Nephron progenitor cell (in vitro differentiated cells): ENCODE measurements at regions not wholly inside any gene's neighbourhood (a gene's known extent, or its start where the extent isn't known, plus 50 kb on each side); places are given as distances from the start of the nearest gene placed in this dataset.
"Not testable (repeated sequence)": the region's sequence is repeated elsewhere in the genome, so short reads cannot be mapped to it uniquely, and the experiment has no call there.

Experiments used
- DNase-seq: peaks from one replicate; pipeline ENCODE4 v3.0.0; 2021
- H3K27ac Mint-ChIP-seq: 2 replicates; pipeline ENCODE4 v1.8.0; 2021; ENCODE audit warnings: mild to moderate bottlenecking, moderate library complexity, mixed read lengths
- H3K27me3 Mint-ChIP-seq: 2 replicates; pipeline ENCODE4 v1.8.0; 2021; ENCODE audit warnings: mild to moderate bottlenecking, low read depth, mixed read lengths; ENCODE audit not compliant: poor library complexity
- H3K36me3 Mint-ChIP-seq: 2 replicates; pipeline ENCODE4 v1.8.0; 2021; ENCODE audit warnings: low read depth, mixed read lengths
- H3K4me1 Mint-ChIP-seq: 2 replicates; pipeline ENCODE4 v1.8.0; 2021; ENCODE audit warnings: mixed read lengths
- H3K4me3 Mint-ChIP-seq: 2 replicates; pipeline ENCODE4 v1.8.0; 2021; ENCODE audit warnings: mild to moderate bottlenecking, moderate library complexity, mixed read lengths
- H3K9me3 Mint-ChIP-seq: 2 replicates; pipeline ENCODE4 v1.8.0; 2021; ENCODE audit warnings: mild to moderate bottlenecking, moderate library complexity, mixed read lengths
- TF ChIP-seq, protein P1 (sequence below): fragments of 200-600 bp; sonication (generic); IDR thresholded peaks from 2 replicates; pipeline ENCODE4 v1.5.0; 2021; ENCODE audit warnings: antibody characterized with exemption

DNA sequence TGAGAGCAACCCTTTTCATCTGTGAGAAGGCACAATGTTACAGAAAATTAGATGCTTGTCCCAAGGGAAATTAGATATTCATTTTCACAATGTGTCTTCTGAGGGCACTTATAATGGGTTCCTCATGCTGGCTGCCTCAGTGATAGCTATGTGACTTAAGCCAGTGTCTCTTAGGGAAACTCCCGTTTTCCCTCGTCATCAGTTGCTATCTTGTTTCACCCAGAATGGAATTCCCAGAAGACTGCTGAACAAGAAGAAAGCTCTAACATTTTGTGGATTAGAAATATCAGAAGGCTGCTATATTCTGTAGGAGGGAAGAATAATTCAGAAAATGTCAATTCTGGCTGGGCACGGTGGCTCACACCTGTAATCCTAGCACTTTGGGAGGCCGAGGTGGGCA, 67.9 kb upstream of the WDR72 start:
- no peaks in the 10 kb centered on the region for H3K27me3 Mint-ChIP-seq

DNA sequence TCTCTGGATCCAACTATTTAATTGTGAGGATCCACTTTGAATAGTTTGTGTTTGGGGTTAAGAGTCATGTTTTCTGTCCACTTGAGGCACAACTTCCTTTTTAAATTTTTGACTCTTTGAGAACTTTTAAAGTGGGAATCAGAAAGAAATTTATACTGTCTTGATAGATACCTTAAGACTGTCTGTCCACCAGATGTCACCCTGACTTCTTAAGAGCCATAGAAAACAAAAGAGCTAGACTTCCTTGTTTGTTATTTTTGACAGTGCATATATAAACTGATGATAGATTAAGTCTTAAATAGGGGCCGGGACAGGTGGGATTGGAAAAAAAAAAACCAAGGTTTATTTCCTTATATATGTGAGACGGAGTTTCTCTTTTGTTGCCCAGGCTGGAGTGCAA, 52.1 kb upstream of the WDR72 start:
- no peak for DNase-seq
- Mint-ChIP-seq H3K27me3 (peaks cover 11% of the 10 kb centered on the region), H3K4me3 (no peak overlapping the region), H3K9me3 (no peaks in the 10 kb centered on the region), H3K36me3 (no peaks in the 10 kb centered on the region), H3K27ac (no peak overlapping the region), H3K4me1 (no peaks in the 10 kb centered on the region)
- TF ChIP-seq, protein P1, sequence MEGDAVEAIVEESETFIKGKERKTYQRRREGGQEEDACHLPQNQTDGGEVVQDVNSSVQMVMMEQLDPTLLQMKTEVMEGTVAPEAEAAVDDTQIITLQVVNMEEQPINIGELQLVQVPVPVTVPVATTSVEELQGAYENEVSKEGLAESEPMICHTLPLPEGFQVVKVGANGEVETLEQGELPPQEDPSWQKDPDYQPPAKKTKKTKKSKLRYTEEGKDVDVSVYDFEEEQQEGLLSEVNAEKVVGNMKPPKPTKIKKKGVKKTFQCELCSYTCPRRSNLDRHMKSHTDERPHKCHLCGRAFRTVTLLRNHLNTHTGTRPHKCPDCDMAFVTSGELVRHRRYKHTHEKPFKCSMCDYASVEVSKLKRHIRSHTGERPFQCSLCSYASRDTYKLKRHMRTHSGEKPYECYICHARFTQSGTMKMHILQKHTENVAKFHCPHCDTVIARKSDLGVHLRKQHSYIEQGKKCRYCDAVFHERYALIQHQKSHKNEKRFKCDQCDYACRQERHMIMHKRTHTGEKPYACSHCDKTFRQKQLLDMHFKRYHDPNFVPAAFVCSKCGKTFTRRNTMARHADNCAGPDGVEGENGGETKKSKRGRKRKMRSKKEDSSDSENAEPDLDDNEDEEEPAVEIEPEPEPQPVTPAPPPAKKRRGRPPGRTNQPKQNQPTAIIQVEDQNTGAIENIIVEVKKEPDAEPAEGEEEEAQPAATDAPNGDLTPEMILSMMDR, result no peak

More for the DNA sequence above, 67.9 kb upstream of the WDR72 start:
- peaks cover 13% of the 10 kb centered on the region for H3K4me1 Mint-ChIP-seq
- no peak overlapping the region for H3K27ac Mint-ChIP-seq
- no peak for DNase-seq
- no peak overlapping the region for H3K4me3 Mint-ChIP-seq
- H3K36me3 Mint-ChIP-seq, result no peaks in the 10 kb centered on the region
- TF ChIP-seq, protein P1, result no peak
- peaks cover 23% of the 10 kb centered on the region for H3K9me3 Mint-ChIP-seq

DNA sequence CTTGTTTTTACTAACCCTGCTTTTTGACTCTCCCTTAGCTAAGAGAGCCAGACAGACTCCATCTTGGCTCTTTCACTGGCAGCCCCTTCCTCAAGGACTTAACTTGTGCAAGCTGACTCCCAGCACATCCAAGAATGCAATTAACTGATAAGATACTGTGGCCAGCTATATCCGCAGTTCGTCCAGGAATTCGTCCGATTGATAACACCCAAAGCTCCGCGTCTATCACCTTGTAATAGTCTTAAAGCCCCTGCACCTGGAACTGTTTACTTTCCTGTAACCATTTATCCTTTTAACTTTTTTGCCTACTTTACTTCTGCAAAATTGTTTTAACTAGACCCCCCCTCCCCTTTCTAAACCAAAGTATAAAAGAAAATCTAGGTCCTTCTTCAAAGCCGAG, 50.8 kb upstream of the WDR72 start:
- H3K27ac Mint-ChIP-seq, H3K9me3 Mint-ChIP-seq, H3K4me3 Mint-ChIP-seq, H3K4me1 Mint-ChIP-seq, H3K36me3 Mint-ChIP-seq, DNase-seq: not testable (repeated sequence)
- peaks cover 11% of the 10 kb centered on the region for H3K27me3 Mint-ChIP-seq
